ENCODE measurements at regions not wholly inside any gene's neighbourhood (a gene's known extent, or its start where the extent isn't known, plus 50 kb on each side); places are given as distances from the start of the nearest gene placed in this dataset.

- ChIA-PET CTCF (ENCODE audit: partially characterized antibody) (interaction anchor here (2.2 kb wide), 1 partner anchor 139 kb away, joined by 5 read pairs; no protein-coding TSS in a partner anchor), POLR2A (ENCODE audit: partially characterized antibody) (no interaction called here)
- H3K14ac ChIP-seq (ENCODE audit: insufficient read length) = no peak overlapping the region
- no peaks in the 10 kb centered on the region for H3K27me3 ChIP-seq (replicated peaks in 1 of 4; ENCODE audit: control insufficient read depth in 3 of 4, extremely low read depth in 1 of 4, insufficient read depth in 3 of 4, low read length in 3 of 4)
- H3K79me1 ChIP-seq (ENCODE audit: low read depth, low read length) = no peaks in the 10 kb centered on the region
- no peaks in the 10 kb centered on the region for H3K23me2 ChIP-seq (ENCODE audit: low read depth, low read length)
- no peaks in the 10 kb centered on the region; a peak in 1 of 4 replicates for H3K9me3 ChIP-seq (ENCODE audit: insufficient read depth in 2 of 2, low read depth in 1 of 2, low read length in 1 of 2)
- no peak overlapping the region for H2BK5ac ChIP-seq (ENCODE audit: low read depth, low read length)
- no peak overlapping the region for H2BK120ac ChIP-seq (replicated peaks; ENCODE audit: low read depth, low read length)
- no peak overlapping the region for H4K8ac ChIP-seq (ENCODE audit: extremely low read depth, insufficient read depth, low read length)
- TF ChIP-seq GTF2F1 (IDR thresholded peaks at IDR 0.05; ENCODE audit: borderline replicate concordance, low read depth, low read length) (no peak), EGR1 (IDR thresholded peaks at IDR 0.05; ENCODE audit: borderline replicate concordance, low read depth, low read length) (no peak), TCF12 (IDR thresholded peaks at IDR 0.05; ENCODE audit: low read depth, low read length) (no peak), TAF1 (IDR thresholded peaks at IDR 0.05; ENCODE audit: low read depth, low read length) (no peak), TBP (IDR thresholded peaks at IDR 0.05; ENCODE audit: low read depth, low read length) (no peak), SP1 (IDR thresholded peaks at IDR 0.05; ENCODE audit: low read depth, low read length) (no peak), CBX8 (IDR thresholded peaks at IDR 0.05; ENCODE audit: borderline replicate concordance, low read depth, low read length) (no peak), TEAD4 (IDR thresholded peaks at IDR 0.05; ENCODE audit: low read depth, low read length) (no peak), POLR2A (IDR thresholded peaks at IDR 0.05; ENCODE audit: control extremely low read depth in 1 of 2, low read depth in 2 of 2, low read length in 2 of 2) (no peak), CBX5 (IDR thresholded peaks at IDR 0.05; ENCODE audit: low read depth, low read length) (no peak), RNF2 (IDR thresholded peaks at IDR 0.05; ENCODE audit: borderline replicate concordance, low read depth, low read length, missing control alignments, poor library complexity, severe bottlenecking) (no peak), HDAC6 (IDR thresholded peaks at IDR 0.05; ENCODE audit: low read depth, low read length) (no peak), POU5F1 (IDR thresholded peaks at IDR 0.05; ENCODE audit: low read depth, low read length) (no peak), PHF8 (conservative IDR thresholded peaks at IDR 0.05; ENCODE audit: low read depth, low read length) (no peak), RFX5 (IDR thresholded peaks at IDR 0.05; ENCODE audit: borderline replicate concordance, low read depth, low read length) (no peak), FOSL1 (IDR thresholded peaks at IDR 0.05; ENCODE audit: insufficient read depth, low read depth, low read length) (no peak)
- no peak overlapping the region for H3K18ac ChIP-seq (ENCODE audit: extremely low read depth, low read length)
- no peak overlapping the region for H3K4me3 ChIP-seq (ENCODE audit: extremely low read depth in 1 of 4, insufficient read depth in 2 of 4, low read depth in 3 of 4, low read length in 4 of 4)
- WGBS, 2 experiments (ENCODE audit: extremely low coverage in 1 of 2, insufficient coverage in 1 of 2, insufficient read length in 1 of 2, insufficient replicate concordance in 2 of 2, low coverage in 1 of 2, low lambda C conversion rate in 2 of 2, missing lambda C conversion rate in 1 of 2) = 81% methylated on average over 2 of the region's 2 CpGs; no CpG with 5 or more reads in 1 of the 2 experiments
- no peak overlapping the region for H4K91ac ChIP-seq (replicated peaks; ENCODE audit: insufficient read length, low read length)
- H2AFZ ChIP-seq (ENCODE audit: low read length) = no peak overlapping the region
- no peak overlapping the region for H3K23ac ChIP-seq (ENCODE audit: insufficient read length)
- no peak overlapping the region for H2BK20ac ChIP-seq (ENCODE audit: low read length)
- H4K5ac ChIP-seq (ENCODE audit: insufficient read length, low read depth, low read length) = no peak overlapping the region
- no peak overlapping the region for H2BK15ac ChIP-seq (ENCODE audit: low read length)
- no peak overlapping the region for H3K56ac ChIP-seq (replicated peaks; ENCODE audit: insufficient read length, low read depth, low read length)
- FAIRE-seq (no peak), DNase-seq (ENCODE audit: low read depth in 1 of 2, low spot score in 2 of 2) (no peak)
- H2BK12ac ChIP-seq (ENCODE audit: low read depth, low read length) = no peak overlapping the region
- H3K4me1 ChIP-seq (replicated peaks in 1 of 4; ENCODE audit: control insufficient read depth in 3 of 4, insufficient read depth in 4 of 4, low read length in 3 of 4) = peaks cover 0 to 4% (median 0%) of the 10 kb centered on the region in 4 experiments; a peak in 2 of 7 replicates
- no peak overlapping the region for H2AK5ac ChIP-seq (ENCODE audit: low read depth, low read length)
- no peaks in the 10 kb centered on the region for H4K20me1 ChIP-seq (replicated peaks in 1 of 2; ENCODE audit: control insufficient read depth in 1 of 2, insufficient read depth in 2 of 2, low read length in 2 of 2)
- no peaks in the 10 kb centered on the region for H3K79me2 ChIP-seq (ENCODE audit: control insufficient read depth in 1 of 2, insufficient read depth in 2 of 2, low read length in 2 of 2)
- H3K9ac ChIP-seq (replicated peaks in 1 of 4; ENCODE audit: extremely low read depth in 1 of 4, low read depth in 3 of 4, low read length in 3 of 4) = no peak overlapping the region
- no peaks in the 10 kb centered on the region for H3K36me3 ChIP-seq (ENCODE audit: control insufficient read depth in 2 of 4, insufficient read depth in 4 of 4, low read length in 3 of 4)
- no peak overlapping the region for H3K4ac ChIP-seq (replicated peaks; ENCODE audit: insufficient read length, low read depth, low read length)
- H3K4me2 ChIP-seq (ENCODE audit: insufficient read depth in 1 of 2, low read depth in 2 of 2, low read length in 2 of 2) = no peak overlapping the region
- H3K27ac ChIP-seq (ENCODE audit: low read depth, low read length) = no peak overlapping the region
Measured at GRCh38 chr3:160125258-160125657, 100.0 kb upstream of the C3orf80 start.

All from H1 (cell line).